SK-N-SH treated with all-trans-retinoic acid at 6 μM for 48 hours (cell line): ENCODE measurements at regions not wholly inside any gene's neighbourhood (a gene's known extent, or its start where the extent isn't known, plus 50 kb on each side); places are given as distances from the start of the nearest gene placed in this dataset.

Source experiments
- BACH2 ChIP-seq: fragments of 250-450 bp; sonication (Bioruptor Pico); IDR thresholded peaks from 2 replicates; pipeline ENCODE4 v1.9.0; 2021; ENCODE audit warnings: mild to moderate bottlenecking, borderline replicate concordance
- ESRRG ChIP-seq: fragments of 250-450 bp; sonication (Bioruptor Pico); IDR thresholded peaks from 2 replicates; pipeline ENCODE4 v1.6.1; 2021; ENCODE audit warnings: mild to moderate bottlenecking
- OSR1 ChIP-seq: fragments of 250-450 bp; sonication (Bioruptor Pico); IDR thresholded peaks from 2 replicates; pipeline ENCODE4 v1.8.0; 2022; ENCODE audit warnings: moderate library complexity, mild to moderate bottlenecking, inconsistent platforms
- PPARA ChIP-seq: fragments of 250-450 bp; sonication (Bioruptor Pico); IDR thresholded peaks from 2 replicates; pipeline ENCODE4 v1.5.0; 2020; ENCODE audit warnings: mild to moderate bottlenecking, borderline replicate concordance
- RARB ChIP-seq: fragments of 250-450 bp; sonication (Bioruptor Pico); IDR thresholded peaks from 2 replicates; pipeline ENCODE4 v1.8.0; 2021; ENCODE audit warnings: mild to moderate bottlenecking, moderate library complexity
- SNAI2 ChIP-seq: fragments of 250-450 bp; sonication (Bioruptor Pico); IDR thresholded peaks from 2 replicates; pipeline ENCODE4 v1.5.0; 2020; ENCODE audit warnings: mild to moderate bottlenecking, moderate library complexity
- TCF4 ChIP-seq: fragments of 250-450 bp; sonication (Bioruptor Pico); IDR thresholded peaks from 2 replicates; pipeline ENCODE4 v1.8.0; 2021; ENCODE audit warnings: mild to moderate bottlenecking, moderate library complexity, borderline replicate concordance
- TOX ChIP-seq: fragments of 250-450 bp; sonication (Bioruptor Pico); IDR thresholded peaks from 2 replicates; pipeline ENCODE4 v1.8.0; 2021; ENCODE audit warnings: mild to moderate bottlenecking, moderate library complexity, borderline replicate concordance
- ZC3H10 ChIP-seq: fragments of 250-450 bp; sonication (Bioruptor Pico); IDR thresholded peaks from 2 replicates; pipeline ENCODE4 v1.5.1; 2021; ENCODE audit warnings: mild to moderate bottlenecking, moderate library complexity
- ZFP3 ChIP-seq: fragments of 250-450 bp; sonication (Bioruptor Pico); IDR thresholded peaks from 2 replicates; pipeline ENCODE4 v1.5.0; 2020; ENCODE audit warnings: mild to moderate bottlenecking, moderate library complexity
- ZNF565 ChIP-seq: fragments of 450-650 bp; formaldehyde crosslinking; conservative IDR thresholded peaks from 2 replicates; pipeline ENCODE4 v1.5.0; 2020; ENCODE audit warnings: low read depth, mild to moderate bottlenecking, moderate library complexity
- ZNF8 ChIP-seq: fragments of 450-650 bp; formaldehyde crosslinking; IDR thresholded peaks from 2 replicates; pipeline ENCODE4 v1.5.0; 2020; ENCODE audit warnings: mild to moderate bottlenecking, moderate library complexity
- TF ChIP-seq, protein P1 (sequence below): fragments of 250-450 bp; sonication (Bioruptor Pico); IDR thresholded peaks from 2 replicates; pipeline ENCODE4 v1.8.0; 2020; ENCODE audit warnings: mild to moderate bottlenecking, moderate library complexity, borderline replicate concordance
- TF ChIP-seq, protein P2 (sequence below): fragments of 250-450 bp; sonication (Bioruptor Pico); IDR thresholded peaks from 2 replicates; pipeline ENCODE4 v1.5.1; 2021; ENCODE audit warnings: mild to moderate bottlenecking, moderate library complexity

DNA sequence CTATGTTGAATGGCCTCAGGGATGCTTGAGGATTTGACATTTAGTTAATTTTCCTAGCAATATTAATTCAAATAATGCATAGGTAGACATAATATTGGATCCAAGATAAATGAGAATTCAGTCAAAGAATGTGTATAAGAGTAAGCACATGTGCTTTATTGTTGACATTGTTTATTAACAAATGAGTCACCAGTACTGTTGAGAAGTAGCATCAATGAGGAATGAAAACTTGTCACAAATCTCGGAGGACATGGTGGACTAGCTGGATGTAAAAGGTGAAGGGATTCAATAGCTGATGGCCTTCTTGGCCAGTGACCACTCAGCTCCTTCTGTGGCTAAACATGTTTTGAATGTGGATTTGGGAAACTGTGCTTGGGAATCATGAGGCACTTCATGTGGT lies 1137.0 kb downstream of the HACE1 start:
- no peak for TF ChIP-seq SNAI2 (CRISPR knock-in tag)
- TF ChIP-seq ZC3H10 (CRISPR knock-in tag), result no peak
- TF ChIP-seq, protein P1, sequence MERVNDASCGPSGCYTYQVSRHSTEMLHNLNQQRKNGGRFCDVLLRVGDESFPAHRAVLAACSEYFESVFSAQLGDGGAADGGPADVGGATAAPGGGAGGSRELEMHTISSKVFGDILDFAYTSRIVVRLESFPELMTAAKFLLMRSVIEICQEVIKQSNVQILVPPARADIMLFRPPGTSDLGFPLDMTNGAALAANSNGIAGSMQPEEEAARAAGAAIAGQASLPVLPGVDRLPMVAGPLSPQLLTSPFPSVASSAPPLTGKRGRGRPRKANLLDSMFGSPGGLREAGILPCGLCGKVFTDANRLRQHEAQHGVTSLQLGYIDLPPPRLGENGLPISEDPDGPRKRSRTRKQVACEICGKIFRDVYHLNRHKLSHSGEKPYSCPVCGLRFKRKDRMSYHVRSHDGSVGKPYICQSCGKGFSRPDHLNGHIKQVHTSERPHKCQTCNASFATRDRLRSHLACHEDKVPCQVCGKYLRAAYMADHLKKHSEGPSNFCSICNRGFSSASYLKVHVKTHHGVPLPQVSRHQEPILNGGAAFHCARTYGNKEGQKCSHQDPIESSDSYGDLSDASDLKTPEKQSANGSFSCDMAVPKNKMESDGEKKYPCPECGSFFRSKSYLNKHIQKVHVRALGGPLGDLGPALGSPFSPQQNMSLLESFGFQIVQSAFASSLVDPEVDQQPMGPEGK (CRISPR knock-in tag), result no peak
- TF ChIP-seq ZNF8 (CRISPR knock-in tag), result no peak
- TF ChIP-seq ZNF565, result no peak
- TF ChIP-seq, protein P2, sequence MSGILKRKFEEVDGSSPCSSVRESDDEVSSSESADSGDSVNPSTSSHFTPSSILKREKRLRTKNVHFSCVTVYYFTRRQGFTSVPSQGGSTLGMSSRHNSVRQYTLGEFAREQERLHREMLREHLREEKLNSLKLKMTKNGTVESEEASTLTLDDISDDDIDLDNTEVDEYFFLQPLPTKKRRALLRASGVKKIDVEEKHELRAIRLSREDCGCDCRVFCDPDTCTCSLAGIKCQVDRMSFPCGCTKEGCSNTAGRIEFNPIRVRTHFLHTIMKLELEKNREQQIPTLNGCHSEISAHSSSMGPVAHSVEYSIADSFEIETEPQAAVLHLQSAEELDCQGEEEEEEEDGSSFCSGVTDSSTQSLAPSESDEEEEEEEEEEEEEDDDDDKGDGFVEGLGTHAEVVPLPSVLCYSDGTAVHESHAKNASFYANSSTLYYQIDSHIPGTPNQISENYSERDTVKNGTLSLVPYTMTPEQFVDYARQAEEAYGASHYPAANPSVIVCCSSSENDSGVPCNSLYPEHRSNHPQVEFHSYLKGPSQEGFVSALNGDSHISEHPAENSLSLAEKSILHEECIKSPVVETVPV (CRISPR knock-in tag), result no peak
- no peak for TF ChIP-seq TCF4 (CRISPR knock-in tag)
- TF ChIP-seq RARB, result no peak
- TF ChIP-seq ZFP3 (CRISPR knock-in tag), result no peak
- TF ChIP-seq BACH2 (CRISPR knock-in tag), result no peak
- no peak for TF ChIP-seq TOX
- no peak for TF ChIP-seq ESRRG (CRISPR knock-in tag)
- TF ChIP-seq OSR1, result no peak
- TF ChIP-seq PPARA (CRISPR knock-in tag), result no peak
